Caco-2 (cell line): ENCODE measurements at regions not wholly inside any gene's neighbourhood (a gene's known extent, or its start where the extent isn't known, plus 50 kb on each side); places are given as distances from the start of the nearest gene placed in this dataset.

Source experiments
- BruUV-seq: library from RNA; stranded (reverse); fragments of 400-500 nt; replicated peaks from 2 replicates; lab custom pipeline; 2021; lab: Mats Ljungman, UMichigan
- CTCF ChIA-PET: fragments of 300-600 bp; sonication (Branson Sonifier 250); formaldehyde crosslinking; loops from one replicate; lab custom pipeline; 2022; ENCODE audit warnings: antibody characterized with exemption; lab: Charles Lee
- POLR2A ChIA-PET: fragments of 300-600 bp; sonication (Branson Sonifier 250); formaldehyde crosslinking; loops from one replicate; lab custom pipeline; 2022; ENCODE audit warnings: antibody characterized with exemption; lab: Charles Lee
- DNase-seq, 2 experiments: peaks; one replicate each; pipeline versions ENCODE4 v3.0.0 to v3.0.0-alpha.2; 2020 to 2022
- H3K27me3 ChIP-seq: replicated peaks from 2 replicates; pipeline ENCODE4 v1.6.0; 2011; ENCODE audit warnings: low read length; ENCODE audit not compliant: control insufficient read depth, insufficient read depth
- H3K36me3 ChIP-seq: 2 replicates; pipeline ENCODE4 v1.5.1; 2011; ENCODE audit warnings: low read length; ENCODE audit not compliant: control insufficient read depth, insufficient read depth
- H3K4me1 ChIP-seq: fragments of 250-450 bp; sonication (Bioruptor Pico); 2 replicates; pipeline ENCODE4 v1.5.1; 2020; ENCODE audit warnings: mild to moderate bottlenecking
- H3K4me3 ChIP-seq: 2 replicates; pipeline ENCODE4 v1.5.1; 2011; ENCODE audit warnings: low read depth, mild to moderate bottlenecking, control low read depth, low read length
- H3K9me3 ChIP-seq: fragments of 250-450 bp; sonication (Bioruptor Pico); 2 replicates; pipeline ENCODE4 v1.5.1; 2020; ENCODE audit warnings: mild to moderate bottlenecking, moderate library complexity
- H3K27ac Mint-ChIP-seq: one replicate; pipeline ENCODE4 v1.8.0; 2022; ENCODE audit warnings: mixed read lengths; ENCODE audit not compliant: unreplicated experiment
- H3K27me3 Mint-ChIP-seq: one replicate; pipeline ENCODE4 v1.8.0; 2022; ENCODE audit warnings: mixed read lengths; ENCODE audit not compliant: insufficient read depth, unreplicated experiment
- H3K36me3 Mint-ChIP-seq: one replicate; pipeline ENCODE4 v1.8.0; 2022; ENCODE audit warnings: mild to moderate bottlenecking, mixed read lengths; ENCODE audit not compliant: insufficient read depth, unreplicated experiment
- H3K4me1 Mint-ChIP-seq: one replicate; pipeline ENCODE4 v1.8.0; 2022; ENCODE audit warnings: low read depth, mixed read lengths; ENCODE audit not compliant: unreplicated experiment
- H3K4me3 Mint-ChIP-seq: one replicate; pipeline ENCODE4 v1.8.0; 2022; ENCODE audit warnings: mild to moderate bottlenecking, moderate library complexity, mixed read lengths; ENCODE audit not compliant: unreplicated experiment
- H3K9me3 Mint-ChIP-seq: one replicate; pipeline ENCODE4 v1.8.0; 2022; ENCODE audit warnings: mixed read lengths; ENCODE audit not compliant: unreplicated experiment
- intact Hi-C: fragments of 100-400 bp; cut with micrococcal nuclease; formaldehyde crosslinking; loops from one replicate; pipeline ENCODE4 v1.10.0; 2022; ENCODE audit not compliant: unreplicated experiment
- TF ChIP-seq, protein P1 (sequence below), 2 experiments: fragments of 200-600 bp in 1 of 2; IDR thresholded peaks; 1 replicate in 1 of 2; 2 replicates in 1 of 2; pipeline versions ENCODE4 v1.5.1 to v1.8.0; 2011 to 2022; ENCODE audit warnings: antibody characterized with exemption in 1 of 2, control low read depth in 1 of 2, inconsistent platforms in 1 of 2, low read depth in 1 of 2, low read length in 1 of 2, mild to moderate bottlenecking in 1 of 2, moderate library complexity in 1 of 2; ENCODE audit not compliant: insufficient read depth in 1 of 2, severe bottlenecking in 1 of 2, unreplicated experiment in 1 of 2

GRCh38 chrX:69299285-69299684 is 134.0 kb upstream of the PJA1 start:
- Histone ChIP-seq H3K27me3 (no peaks in the 10 kb centered on the region), H3K9me3 (no peaks in the 10 kb centered on the region), H3K36me3 (no peaks in the 10 kb centered on the region), H3K4me3 (no peak overlapping the region), H3K4me1 (no peaks in the 10 kb centered on the region)
- POLR2A ChIA-PET = interaction anchor here (0.8 kb wide), 1 partner anchor 470 kb away, joined by 3 read pairs; the partner anchor contains the start of gene EFNB1
- Mint-ChIP-seq H3K27ac (no peak overlapping the region), H3K36me3 (no peaks in the 10 kb centered on the region), H3K4me1 (no peaks in the 10 kb centered on the region), H3K4me3 (no peak overlapping the region), H3K9me3 (no peaks in the 10 kb centered on the region), H3K27me3 (no peaks in the 10 kb centered on the region)
- no peak for DNase-seq
- TF ChIP-seq, protein P1, sequence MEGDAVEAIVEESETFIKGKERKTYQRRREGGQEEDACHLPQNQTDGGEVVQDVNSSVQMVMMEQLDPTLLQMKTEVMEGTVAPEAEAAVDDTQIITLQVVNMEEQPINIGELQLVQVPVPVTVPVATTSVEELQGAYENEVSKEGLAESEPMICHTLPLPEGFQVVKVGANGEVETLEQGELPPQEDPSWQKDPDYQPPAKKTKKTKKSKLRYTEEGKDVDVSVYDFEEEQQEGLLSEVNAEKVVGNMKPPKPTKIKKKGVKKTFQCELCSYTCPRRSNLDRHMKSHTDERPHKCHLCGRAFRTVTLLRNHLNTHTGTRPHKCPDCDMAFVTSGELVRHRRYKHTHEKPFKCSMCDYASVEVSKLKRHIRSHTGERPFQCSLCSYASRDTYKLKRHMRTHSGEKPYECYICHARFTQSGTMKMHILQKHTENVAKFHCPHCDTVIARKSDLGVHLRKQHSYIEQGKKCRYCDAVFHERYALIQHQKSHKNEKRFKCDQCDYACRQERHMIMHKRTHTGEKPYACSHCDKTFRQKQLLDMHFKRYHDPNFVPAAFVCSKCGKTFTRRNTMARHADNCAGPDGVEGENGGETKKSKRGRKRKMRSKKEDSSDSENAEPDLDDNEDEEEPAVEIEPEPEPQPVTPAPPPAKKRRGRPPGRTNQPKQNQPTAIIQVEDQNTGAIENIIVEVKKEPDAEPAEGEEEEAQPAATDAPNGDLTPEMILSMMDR (IDR thresholded peaks at IDR 0.05; ENCODE audit: insufficient read depth in 1 of 2, low read depth in 1 of 2, low read length in 1 of 2, severe bottlenecking in 1 of 2, unreplicated experiment in 1 of 2) = no peak
- CTCF ChIA-PET = no interaction called here
- intact Hi-C loops = no loop called here
- BruUV-seq = no TSS peak

- no peaks in the 10 kb centered on the region for H3K36me3 ChIP-seq
- ChIA-PET POLR2A (no interaction called here), CTCF (no interaction called here)
- TF ChIP-seq, protein P1 (IDR thresholded peaks at IDR 0.05; ENCODE audit: insufficient read depth in 1 of 2, low read depth in 1 of 2, low read length in 1 of 2, severe bottlenecking in 1 of 2, unreplicated experiment in 1 of 2) = no peak
- Mint-ChIP-seq H3K27me3 (no peaks in the 10 kb centered on the region), H3K9me3 (no peaks in the 10 kb centered on the region), H3K4me1 (no peaks in the 10 kb centered on the region), H3K27ac (no peak overlapping the region), H3K36me3 (no peaks in the 10 kb centered on the region), H3K4me3 (no peak overlapping the region)
- H3K9me3 ChIP-seq = no peaks in the 10 kb centered on the region
- intact Hi-C loops = no loop called here
- H3K4me1 ChIP-seq = no peaks in the 10 kb centered on the region
- H3K27me3 ChIP-seq = no peaks in the 10 kb centered on the region
- DNase-seq = no peak
- no peak overlapping the region for H3K4me3 ChIP-seq
- BruUV-seq = no TSS peak
These were observed 133.3 kb upstream of the PJA1 start for GRCh38 chrX:69298466-69299140.

DNA sequence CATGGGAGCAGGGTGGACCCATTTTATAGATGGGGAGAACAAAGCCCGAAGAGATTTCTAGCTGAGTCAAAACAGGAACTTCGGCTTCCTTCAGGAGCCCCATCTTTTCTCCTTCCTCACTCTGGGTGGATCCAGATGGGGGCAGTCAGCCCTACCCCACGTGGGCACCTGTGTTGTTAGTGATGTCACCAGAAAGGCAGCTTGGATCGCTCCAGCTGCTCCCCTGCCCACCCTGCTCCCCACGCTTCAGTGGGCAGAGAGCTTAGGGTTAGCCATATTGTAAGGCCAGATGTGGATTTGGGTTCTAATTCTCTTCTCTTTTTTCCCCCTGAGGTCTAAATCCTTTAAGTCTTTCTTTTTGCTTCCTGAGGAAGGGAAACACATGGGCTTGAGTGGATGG is 132.3 kb upstream of the PJA1 start:
- no peaks in the 10 kb centered on the region for H3K27me3 Mint-ChIP-seq
- no peaks in the 10 kb centered on the region for H3K4me1 Mint-ChIP-seq
- Histone ChIP-seq H3K4me1 (no peaks in the 10 kb centered on the region), H3K9me3 (no peaks in the 10 kb centered on the region), H3K27me3 (no peaks in the 10 kb centered on the region), H3K4me3 (no peak overlapping the region), H3K36me3 (no peaks in the 10 kb centered on the region)
- BruUV-seq = no TSS peak
- DNase-seq = no peak
- no peak overlapping the region for H3K27ac Mint-ChIP-seq
- TF ChIP-seq, protein P1 (IDR thresholded peaks at IDR 0.05; ENCODE audit: insufficient read depth in 1 of 2, low read depth in 1 of 2, low read length in 1 of 2, severe bottlenecking in 1 of 2, unreplicated experiment in 1 of 2) = no peak
- POLR2A ChIA-PET = no interaction called here
- no peak overlapping the region for H3K4me3 Mint-ChIP-seq
- H3K9me3 Mint-ChIP-seq = no peaks in the 10 kb centered on the region
- intact Hi-C loops = no loop called here
- no peaks in the 10 kb centered on the region for H3K36me3 Mint-ChIP-seq
- CTCF ChIA-PET = no interaction called here
